Subcutaneous abdominal adipose tissue (tissue), 5 donors: ENCODE measurements at regions not wholly inside any gene's neighbourhood (a gene's known extent, or its start where the extent isn't known, plus 50 kb on each side); places are given as distances from the start of the nearest gene placed in this dataset.

Source experiments
- H3K27ac ChIP-seq: one replicate; pipeline ENCODE4 v1.7.0; 2013; ENCODE audit warnings: low read depth, mild to moderate bottlenecking, inconsistent platforms, low read length, moderate library complexity
- H3K27me3 ChIP-seq, 5 donors: one replicate each; pipeline ENCODE4 v1.7.0; 2013; ENCODE audit warnings: low read length in 5 of 5, inconsistent platforms in 1 of 5; ENCODE audit not compliant: control insufficient read depth in 5 of 5, insufficient read depth in 4 of 5
- H3K36me3 ChIP-seq, 5 donors: one replicate each; pipeline ENCODE4 v1.7.0; 2013; ENCODE audit warnings: low read length in 5 of 5; ENCODE audit not compliant: control insufficient read depth in 5 of 5, insufficient read depth in 5 of 5
- H3K4me1 ChIP-seq, 5 donors: one replicate each; pipeline ENCODE4 v1.7.0; 2013; ENCODE audit warnings: low read length in 5 of 5, mild to moderate bottlenecking in 3 of 5, moderate library complexity in 1 of 5; ENCODE audit not compliant: control insufficient read depth in 5 of 5, insufficient read depth in 5 of 5
- H3K4me3 ChIP-seq, 5 donors: one replicate each; pipeline ENCODE4 v1.7.0; 2013; ENCODE audit warnings: low read length in 5 of 5, low read depth in 1 of 5
- H3K9ac ChIP-seq, 5 donors: one replicate each; pipeline ENCODE4 v1.7.0; 2013; ENCODE audit warnings: low read length in 5 of 5, mild to moderate bottlenecking in 4 of 5, moderate library complexity in 3 of 5
- H3K9me3 ChIP-seq, 5 donors: one replicate each; pipeline ENCODE4 v1.7.0; 2013; ENCODE audit warnings: low read length in 5 of 5; ENCODE audit not compliant: control insufficient read depth in 5 of 5
- donor health status: healthy.
- donor health status: healthy.
- donor health status: healthy.
- donor health status: healthy.
- donor health status: healthy.

GRCh38 chr3:73786321-73786807, 161.6 kb upstream of the PDZRN3 start:
- H3K9me3 ChIP-seq: no peaks in the 10 kb centered on the region
- no peaks in the 10 kb centered on the region for H3K36me3 ChIP-seq
- H3K4me3 ChIP-seq: no peak overlapping the region
- H3K27me3 ChIP-seq: no peaks in the 10 kb centered on the region
- no peaks in the 10 kb centered on the region for H3K4me1 ChIP-seq
- no peak overlapping the region for H3K9ac ChIP-seq
- no peak overlapping the region for H3K27ac ChIP-seq

- Histone ChIP-seq H3K9ac (no peak overlapping the region), H3K4me3 (no peak overlapping the region), H3K27ac (no peak overlapping the region), H3K9me3 (no peaks in the 10 kb centered on the region), H3K36me3 (no peaks in the 10 kb centered on the region), H3K27me3 (no peaks in the 10 kb centered on the region), H3K4me1 (no peaks in the 10 kb centered on the region)
Observed at GRCh38 chr3:73784686-73785392, 160.1 kb upstream of the PDZRN3 start.

GRCh38 chr3:73783811-73784210, 159.1 kb upstream of the PDZRN3 start:
- Histone ChIP-seq H3K36me3 (no peaks in the 10 kb centered on the region), H3K9ac (no peak overlapping the region), H3K4me3 (no peak overlapping the region), H3K9me3 (no peaks in the 10 kb centered on the region), H3K27ac (no peak overlapping the region), H3K27me3 (no peaks in the 10 kb centered on the region), H3K4me1 (no peaks in the 10 kb centered on the region)

GRCh38 chr3:73781541-73781940, 156.8 kb upstream of the PDZRN3 start:
- Histone ChIP-seq H3K27ac (no peak overlapping the region), H3K4me3 (no peak overlapping the region)

GRCh38 chr3:73774645-73775044, 149.9 kb upstream of the PDZRN3 start:
- Histone ChIP-seq H3K27ac (no peak overlapping the region), H3K36me3 (no peaks in the 10 kb centered on the region), H3K27me3 (no peaks in the 10 kb centered on the region), H3K4me1 (peaks cover 0 to 18% (median 7%) of the 10 kb centered on the region in 5 donors), H3K9me3 (peaks cover 0 to 7% (median 0%) of the 10 kb centered on the region in 5 donors), H3K4me3 (no peak overlapping the region), H3K9ac (no peak overlapping the region)

More at GRCh38 chr3:73781541-73781940, 156.8 kb upstream of the PDZRN3 start:
- Histone ChIP-seq H3K9ac (no peak overlapping the region), H3K9me3 (no peaks in the 10 kb centered on the region), H3K4me1 (no peaks in the 10 kb centered on the region), H3K36me3 (no peaks in the 10 kb centered on the region), H3K27me3 (no peaks in the 10 kb centered on the region)

- Histone ChIP-seq H3K27me3 (no peaks in the 10 kb centered on the region), H3K4me1 (peaks cover 0 to 22% (median 7%) of the 10 kb centered on the region in 5 donors), H3K36me3 (no peaks in the 10 kb centered on the region), H3K9me3 (peaks cover 0 to 7% (median 0%) of the 10 kb centered on the region in 5 donors), H3K27ac (peak overlapping the region; percentile 74), H3K4me3 (no peak overlapping the region), H3K9ac (no peak overlapping the region)
Observed at GRCh38 chr3:73773233-73773632, 148.5 kb upstream of the PDZRN3 start.

GRCh38 chr3:73772076-73772886, 147.5 kb upstream of the PDZRN3 start:
- Histone ChIP-seq H3K27ac (peak overlapping the region; percentile 74), H3K9me3 (peaks cover 0 to 7% (median 0%) of the 10 kb centered on the region in 5 donors), H3K4me1 (peaks cover 0 to 27% (median 8%) of the 10 kb centered on the region in 5 donors), H3K4me3 (no peak overlapping the region), H3K9ac (no peak overlapping the region), H3K36me3 (no peaks in the 10 kb centered on the region), H3K27me3 (no peaks in the 10 kb centered on the region)

GRCh38 chr3:73768524-73769308, 144.0 kb upstream of the PDZRN3 start:
- H3K4me1 ChIP-seq: peaks cover 0 to 33% (median 16%) of the 10 kb centered on the region in 5 donors
- H3K36me3 ChIP-seq: no peaks in the 10 kb centered on the region
- peaks cover 0 to 7% (median 0%) of the 10 kb centered on the region in 5 donors for H3K9me3 ChIP-seq
- no peak overlapping the region for H3K27ac ChIP-seq
- H3K27me3 ChIP-seq: no peaks in the 10 kb centered on the region
- H3K4me3 ChIP-seq: no peak overlapping the region
- no peak overlapping the region for H3K9ac ChIP-seq

- H3K27me3 ChIP-seq: no peaks in the 10 kb centered on the region
- H3K4me3 ChIP-seq: peak overlapping the region in 4 of 5 donors; percentile 48 to 63 (median 56)
- H3K36me3 ChIP-seq: no peaks in the 10 kb centered on the region
- H3K4me1 ChIP-seq: peaks cover 0 to 20% (median 15%) of the 10 kb centered on the region in 5 donors
- H3K9ac ChIP-seq: peak overlapping the region in 4 of 5 donors; percentile 50 to 81 (median 72)
- peak overlapping the region; percentile 95 for H3K27ac ChIP-seq
- H3K9me3 ChIP-seq: peaks cover 0 to 7% (median 0%) of the 10 kb centered on the region in 5 donors
Observed at GRCh38 chr3:73766599-73767381, 142.0 kb upstream of the PDZRN3 start.
